Caki2 (cell line): ENCODE measurements at regions not wholly inside any gene's neighbourhood (a gene's known extent, or its start where the extent isn't known, plus 50 kb on each side); places are given as distances from the start of the nearest gene placed in this dataset.
A peak's percentile ranks its signal among the peaks of the same experiment; 100 is the strongest.

Experiments
- DNase-seq: peaks from one replicate; pipeline ENCODE4 v3.0.0-alpha.2; 2015; ENCODE audit warnings: low read depth
- in situ Hi-C: cut with HindIII; loops from 2 replicates; pipeline ENCODE4 v1.10.0; 2016; ENCODE audit warnings: low sequenced_read_pairs, low pct_unique_long_range_greater_than_20kb, mixed read lengths

DNA sequence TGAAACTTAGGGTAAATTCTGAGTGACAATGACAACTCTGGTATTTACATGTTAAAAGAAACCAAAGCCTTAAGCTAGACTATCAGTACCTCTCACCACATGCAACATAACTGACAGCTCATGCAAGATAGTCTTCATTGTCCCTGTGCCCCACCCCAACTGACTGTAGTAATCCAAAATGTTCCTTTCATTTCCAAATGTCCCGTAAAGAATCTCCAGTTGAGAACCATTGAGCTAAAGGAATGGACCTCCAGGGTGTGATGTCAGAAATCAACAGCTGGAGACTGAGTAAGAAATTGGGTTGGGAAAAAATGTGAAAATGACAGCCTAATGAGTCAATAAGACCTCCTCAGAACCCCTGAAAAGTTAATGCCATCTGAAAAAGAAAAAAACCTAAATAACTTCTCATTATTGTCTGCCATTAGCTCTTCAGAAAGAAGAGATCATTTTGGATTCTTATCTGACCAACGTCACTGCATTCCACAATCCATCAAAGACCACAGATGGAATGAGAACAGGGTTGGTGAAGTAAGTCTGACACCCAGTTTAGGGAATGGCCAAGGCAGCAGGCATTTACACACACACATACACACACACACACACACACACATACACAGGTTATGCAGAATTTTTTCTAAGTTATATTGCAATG, 51.7 kb upstream of the ACVR2A start:
- in situ Hi-C loops, result no loop called here

DNA sequence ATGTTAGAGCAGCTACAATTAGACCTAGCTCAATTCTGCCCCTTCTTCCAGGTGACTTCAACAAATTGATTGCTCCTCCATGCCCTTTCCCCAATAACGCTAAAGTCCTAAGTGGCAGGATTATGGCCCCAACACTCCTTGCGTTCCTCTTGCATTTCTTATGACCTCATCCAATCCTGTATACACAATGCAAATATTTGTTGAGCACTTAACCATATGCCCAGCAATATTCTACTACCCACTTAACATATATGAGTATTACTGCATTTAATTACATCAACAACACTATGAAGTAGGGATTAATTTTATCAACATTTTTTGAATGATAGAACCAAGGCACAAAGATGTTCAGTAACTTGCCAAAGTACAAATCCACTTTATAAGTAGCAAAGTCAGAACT, 54.2 kb upstream of the ACVR2A start:
- no peak for DNase-seq
- in situ Hi-C loops, result no loop called here

More for the DNA sequence above, 51.7 kb upstream of the ACVR2A start:
- no peak for DNase-seq

DNA sequence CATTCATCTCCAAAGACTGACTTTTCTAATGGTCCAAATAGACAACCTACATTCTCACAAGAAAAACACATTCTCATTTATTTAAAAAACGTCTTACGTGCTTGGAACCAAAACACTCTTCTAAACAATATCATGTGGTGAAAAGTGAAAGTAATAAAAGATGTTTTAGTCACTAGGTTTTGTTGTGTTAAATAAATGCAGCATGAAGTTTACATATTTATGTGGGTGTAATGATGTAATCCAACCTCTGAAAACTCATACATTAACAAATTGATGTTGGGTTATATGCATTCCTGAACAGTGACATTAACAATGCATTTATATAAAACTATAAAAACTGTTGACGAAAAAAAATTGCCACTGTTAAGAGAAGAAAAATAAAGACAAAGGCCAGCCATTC, 55.1 kb upstream of the ACVR2A start:
- in situ Hi-C loops, result no loop called here

GRCh38 chr2:147789287-147789686, 55.5 kb upstream of the ACVR2A start:
- DNase-seq, result no peak
- in situ Hi-C loops, result no loop called here

More for the DNA sequence above, 55.1 kb upstream of the ACVR2A start:
- DNase-seq, result no peak

DNA sequence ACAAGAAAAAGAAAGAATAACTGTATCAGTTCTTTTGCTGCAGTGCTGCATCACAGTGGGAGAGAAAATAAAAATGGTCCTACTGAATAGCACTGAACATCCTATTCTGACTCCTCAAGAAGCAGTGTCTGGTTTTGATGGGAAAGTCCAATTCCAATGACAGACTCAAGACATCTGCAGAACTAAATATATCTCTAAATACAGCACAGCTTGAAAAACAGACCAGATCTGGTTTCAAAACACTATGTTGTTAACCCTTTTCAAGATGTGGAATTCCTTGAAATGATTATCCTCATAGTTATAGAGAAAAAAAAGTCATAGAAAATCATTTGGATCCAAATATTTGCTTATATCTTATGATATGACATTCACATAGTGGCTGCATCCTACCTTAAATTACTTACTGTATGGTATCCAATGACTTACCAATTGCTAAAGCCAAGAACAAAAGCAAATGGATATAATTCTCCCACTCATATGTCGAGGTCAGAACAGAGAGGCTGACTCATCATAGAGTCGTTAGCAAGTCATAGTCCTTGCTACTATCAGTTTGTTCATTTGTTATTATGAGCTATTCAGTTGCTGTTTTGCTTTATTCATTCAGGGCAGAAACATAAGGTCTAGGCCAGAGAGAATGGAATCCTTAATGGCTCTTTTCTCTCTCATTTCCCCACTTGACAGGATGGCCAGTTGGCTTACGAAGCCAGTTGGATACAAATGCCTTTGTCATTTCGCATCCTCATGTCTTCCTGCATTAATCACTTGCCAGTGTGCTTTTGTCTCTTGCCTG, 62.5 kb upstream of the ACVR2A start:
- in situ Hi-C loops, result no loop called here
- no peak for DNase-seq

DNA sequence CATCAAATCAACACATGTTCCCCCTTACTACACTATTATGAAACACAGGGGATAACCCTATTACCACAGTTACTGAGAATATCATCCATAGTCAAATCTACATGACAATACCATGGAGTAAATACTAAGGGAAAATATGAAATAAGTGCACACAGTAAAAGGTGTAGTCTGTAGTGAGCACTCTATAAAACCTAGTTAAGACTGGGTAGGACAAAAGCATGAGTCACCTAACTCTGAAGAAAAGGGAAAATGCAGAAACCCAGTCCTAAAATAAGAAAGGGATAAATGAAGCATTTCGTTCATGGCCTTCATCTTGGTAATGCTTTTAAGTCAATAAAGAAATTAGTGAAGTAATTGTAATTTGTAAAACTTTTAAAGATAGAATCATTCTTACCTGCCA, 65.4 kb upstream of the ACVR2A start:
- no peak for DNase-seq
- in situ Hi-C loops, result no loop called here

DNA sequence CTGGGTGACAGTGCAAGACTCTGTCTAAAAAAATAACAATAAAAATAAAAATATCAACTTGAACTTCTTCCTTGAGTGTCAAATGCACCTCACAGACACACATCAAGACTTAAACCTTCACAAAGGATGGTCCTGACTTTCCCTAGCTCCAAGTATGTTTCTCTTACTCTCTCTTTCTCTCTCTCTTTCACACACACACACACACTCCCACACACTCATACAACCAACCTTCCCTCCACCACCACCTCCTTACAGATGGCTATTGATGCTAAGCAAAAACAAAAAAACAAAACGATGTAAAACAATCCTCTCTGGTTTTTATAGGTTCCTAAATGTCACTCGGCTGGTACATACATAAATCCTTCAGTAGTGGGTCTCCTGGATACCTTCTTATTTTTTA, 67.4 kb upstream of the ACVR2A start:
- in situ Hi-C loops, result no loop called here
- DNase-seq, result no peak

GRCh38 chr2:147774805-147775204, 70.0 kb upstream of the ACVR2A start:
- in situ Hi-C loops, result no loop called here
- no peak for DNase-seq

- DNase-seq, result no peak
- in situ Hi-C loops, result no loop called here
Measured at GRCh38 chr2:147773479-147773878, 71.3 kb upstream of the ACVR2A start.

- in situ Hi-C loops, result no loop called here
- peak; percentile 6 for DNase-seq
Measured at GRCh38 chr2:147772781-147773180, 72.0 kb upstream of the ACVR2A start.

- in situ Hi-C loops, result no loop called here
- no peak for DNase-seq
Measured at GRCh38 chr2:147763861-147764260, 81.0 kb upstream of the ACVR2A start.

DNA sequence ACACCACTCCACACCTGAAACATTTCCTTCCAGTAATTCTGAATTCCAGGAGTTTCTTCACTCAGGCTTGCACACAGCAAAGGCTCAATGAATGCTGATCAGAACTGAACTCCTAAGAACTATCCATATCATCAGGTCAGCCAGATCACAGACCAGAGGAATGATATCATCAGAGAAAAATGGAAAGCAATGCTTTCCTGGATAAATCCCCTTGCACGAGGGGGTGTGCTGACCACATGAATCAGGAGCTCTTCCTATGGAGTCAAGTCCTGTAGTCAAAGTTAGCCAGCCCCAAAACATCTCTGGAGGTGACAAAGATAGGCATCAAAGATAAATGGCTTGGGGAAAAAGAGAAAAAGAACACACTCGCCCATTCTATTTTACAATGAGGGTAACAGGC, 83.8 kb upstream of the ACVR2A start:
- in situ Hi-C loops, result no loop called here
- no peak for DNase-seq

- no peak for DNase-seq
- in situ Hi-C loops, result no loop called here
Measured at GRCh38 chr2:147759536-147759935, 85.3 kb upstream of the ACVR2A start.

- in situ Hi-C loops, result no loop called here
- no peak for DNase-seq
Measured at GRCh38 chr2:147758821-147759220, 86.0 kb upstream of the ACVR2A start.

- DNase-seq, result no peak
Measured at GRCh38 chr2:147756069-147756468, 88.8 kb upstream of the ACVR2A start.

GRCh38 chr2:147740211-147740927, 104.5 kb upstream of the ACVR2A start:
- no peak for DNase-seq

More at GRCh38 chr2:147756069-147756468, 88.8 kb upstream of the ACVR2A start:
- in situ Hi-C loops, result no loop called here

DNA sequence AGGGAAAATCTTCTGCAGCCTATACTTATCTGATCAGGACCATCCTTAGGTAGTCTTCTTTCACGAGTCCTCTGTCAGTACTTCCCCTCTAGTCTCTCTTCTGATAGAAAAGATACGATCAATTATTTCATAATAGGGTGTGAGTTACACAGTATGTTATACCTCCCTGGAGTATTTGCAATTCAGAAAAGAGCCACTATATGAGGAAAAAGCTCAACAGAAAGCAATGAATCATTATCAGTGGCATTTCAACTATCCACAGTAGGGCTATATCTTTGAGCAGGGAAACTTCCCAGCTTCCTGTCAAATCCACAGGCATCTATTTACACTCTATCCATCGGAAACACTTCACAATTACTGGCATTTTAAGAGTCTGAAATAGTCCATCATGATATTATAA, 105.3 kb upstream of the ACVR2A start:
- in situ Hi-C loops, result no loop called here
- no peak for DNase-seq

More at GRCh38 chr2:147740211-147740927, 104.5 kb upstream of the ACVR2A start:
- in situ Hi-C loops, result no loop called here

- in situ Hi-C loops, result no loop called here
- no peak for DNase-seq
Measured at GRCh38 chr2:147718831-147719230, 126.0 kb upstream of the ACVR2A start.

GRCh38 chr2:147716906-147717305, 127.9 kb upstream of the ACVR2A start:
- in situ Hi-C loops, result no loop called here
- DNase-seq, result no peak
